Tibial nerve (tissue), 4 donors: ENCODE measurements at regions not wholly inside any gene's neighbourhood (a gene's known extent, or its start where the extent isn't known, plus 50 kb on each side); places are given as distances from the start of the nearest gene placed in this dataset.

Experiments
- DNase-seq, 2 donors: peaks; one replicate each; pipeline ENCODE4 v3.0.0-alpha.2; 2019; ENCODE audit warnings: low spot score in 2 of 2
- H3K27ac ChIP-seq, 4 donors: fragments of 200-600 bp; sonication (generic) in 3 of 4; one replicate each; pipeline ENCODE4 v1.5.1; 2017 to 2019; ENCODE audit warnings: mild to moderate bottlenecking in 1 of 4
- H3K27me3 ChIP-seq, 2 donors: fragments of 200-600 bp; sonication (generic) in 1 of 2; one replicate each; pipeline versions ENCODE4 v1.5.1 to v1.6.0; 2017 to 2019
- H3K36me3 ChIP-seq, 3 donors: fragments of 200-600 bp; sonication (generic); one replicate each; pipeline ENCODE4 v1.5.1; 2018 to 2019
- H3K4me1 ChIP-seq, 4 donors: fragments of 200-600 bp; sonication (generic) in 3 of 4; one replicate each; pipeline ENCODE4 v1.5.1; 2017 to 2019
- H3K4me3 ChIP-seq, 4 donors: fragments of 200-600 bp; sonication (generic) in 3 of 4; one replicate each; pipeline ENCODE4 v1.5.1; 2017 to 2019; ENCODE audit warnings: mild to moderate bottlenecking in 1 of 4, moderate library complexity in 1 of 4
- H3K9me3 ChIP-seq, 4 donors: fragments of 200-600 bp; sonication (generic) in 3 of 4; one replicate each; pipeline ENCODE4 v1.5.1; 2017 to 2019
- CTCF ChIP-seq, 5 experiments: fragments of 200-600 bp in 3 of 5; fragments of 450-650 bp in 2 of 5; sonication (generic) in 3 of 5; IDR thresholded peaks; one replicate each; pipeline ENCODE4 v1.5.1; 2016 to 2019; ENCODE audit warnings: antibody characterized with exemption in 5 of 5, mild to moderate bottlenecking in 3 of 5, moderate library complexity in 2 of 5
- EP300 ChIP-seq, 2 donors: sonication (generic); formaldehyde crosslinking; IDR thresholded peaks; one replicate each; pipeline ENCODE4 v1.6.1; 2017; ENCODE audit warnings: antibody characterized with exemption in 2 of 2, mild to moderate bottlenecking in 1 of 2
- POLR2A ChIP-seq, 2 donors: fragments of 450-650 bp; IDR thresholded peaks; one replicate each; pipeline ENCODE4 v1.6.1; 2017; ENCODE audit warnings: antibody characterized with exemption in 2 of 2, mild to moderate bottlenecking in 2 of 2, moderate library complexity in 2 of 2
- WGBS, 2 donors: methylation state at CpG; one replicate each; pipeline ENCODE4 v1.1.5; 2018; 5-methylcytosine and 5-hydroxymethylcytosine counted together

DNA sequence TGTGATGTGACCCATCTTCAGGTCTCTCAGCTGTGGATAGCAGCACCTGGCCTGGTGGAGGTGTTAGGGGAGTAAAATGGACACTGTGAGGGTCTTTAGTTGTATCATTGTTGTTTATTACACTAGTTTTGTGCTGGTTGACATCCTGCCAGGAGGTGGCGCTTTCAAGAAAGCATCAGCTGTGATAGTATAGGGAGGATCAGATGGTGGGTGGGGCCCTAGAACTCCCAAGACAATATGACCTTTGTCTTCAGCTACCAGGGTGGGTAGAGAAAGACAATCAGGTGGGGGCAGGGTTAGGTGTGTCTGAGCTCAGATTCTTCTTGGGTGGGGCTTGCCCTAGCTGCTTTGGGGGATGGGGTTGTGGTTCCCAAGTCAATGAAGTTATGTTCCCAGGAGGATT, 162.8 kb downstream of the PPP1R2C start:
- H3K36me3 ChIP-seq: no peaks in the 10 kb centered on the region
- WGBS, 2 donors: 50 to 100% methylated on average over 1 of the region's 1 CpG
- no peaks in the 10 kb centered on the region for H3K27me3 ChIP-seq
- H3K4me1 ChIP-seq: no peaks in the 10 kb centered on the region
- no peak for TF ChIP-seq CTCF (IDR thresholded peaks at IDR 0.05)
- no peak for TF ChIP-seq POLR2A (IDR thresholded peaks at IDR 0.05)
- no peak for TF ChIP-seq EP300 (IDR thresholded peaks at IDR 0.05)
- H3K27ac ChIP-seq: no peak overlapping the region
- no peaks in the 10 kb centered on the region for H3K9me3 ChIP-seq
- H3K4me3 ChIP-seq: no peak overlapping the region
- DNase-seq: no peak

DNA sequence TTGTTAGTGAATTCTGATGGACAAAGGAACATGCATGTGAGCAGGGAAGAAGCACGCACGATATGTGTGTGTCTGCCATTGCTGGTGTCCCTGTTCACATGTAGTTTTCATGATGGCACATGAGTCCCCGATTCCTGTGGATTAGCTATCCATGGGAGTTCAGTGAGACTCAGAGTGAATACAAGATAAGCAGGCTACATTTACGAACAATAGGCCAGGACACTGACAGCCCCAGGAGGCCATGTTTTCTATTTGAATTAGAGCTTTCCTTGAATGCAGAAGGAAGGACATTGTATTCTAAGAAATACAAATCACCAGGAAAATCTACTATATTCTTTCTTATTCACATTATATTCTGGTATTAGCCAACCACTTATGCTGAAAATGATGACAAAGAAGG, 171.4 kb downstream of the PPP1R2C start:
- WGBS, 2 donors: 84 to 95% methylated on average over 4 of the region's 4 CpGs
- no peak for DNase-seq
- TF ChIP-seq POLR2A (IDR thresholded peaks at IDR 0.05) (no peak), CTCF (IDR thresholded peaks at IDR 0.05) (no peak), EP300 (IDR thresholded peaks at IDR 0.05) (no peak)
- no peaks in the 10 kb centered on the region for H3K36me3 ChIP-seq
- H3K27me3 ChIP-seq: no peaks in the 10 kb centered on the region
- H3K4me3 ChIP-seq: no peak overlapping the region
- no peaks in the 10 kb centered on the region for H3K9me3 ChIP-seq
- no peak overlapping the region for H3K27ac ChIP-seq
- no peaks in the 10 kb centered on the region for H3K4me1 ChIP-seq

DNA sequence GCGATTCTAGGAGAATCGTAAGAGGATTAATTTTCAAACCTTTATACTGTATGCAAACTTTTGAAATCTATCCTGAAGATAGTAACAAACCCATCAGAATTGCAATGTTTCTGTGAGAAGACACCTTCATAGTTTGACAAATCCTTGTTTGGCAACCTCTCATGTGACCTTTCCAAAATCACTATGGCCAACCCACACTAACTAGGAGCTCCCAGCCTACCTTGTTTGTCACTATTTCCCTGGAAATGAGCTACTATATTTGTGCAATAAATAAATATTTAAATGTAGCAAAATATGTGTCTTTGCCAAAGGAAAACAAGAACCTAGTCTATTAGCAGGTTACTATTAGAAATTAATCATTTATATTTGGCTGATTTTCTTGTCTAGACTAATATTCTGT, 173.7 kb downstream of the PPP1R2C start:
- H3K4me1 ChIP-seq: no peaks in the 10 kb centered on the region
- H3K4me3 ChIP-seq: no peak overlapping the region
- 93 to 100% methylated on average over 2 of the region's 2 CpGs for WGBS, 2 donors
- no peaks in the 10 kb centered on the region for H3K36me3 ChIP-seq
- DNase-seq: no peak
- no peaks in the 10 kb centered on the region for H3K9me3 ChIP-seq
- TF ChIP-seq POLR2A (IDR thresholded peaks at IDR 0.05) (no peak), CTCF (IDR thresholded peaks at IDR 0.05) (no peak), EP300 (IDR thresholded peaks at IDR 0.05) (no peak)
- no peaks in the 10 kb centered on the region for H3K27me3 ChIP-seq
- H3K27ac ChIP-seq: no peak overlapping the region

- no peak for TF ChIP-seq EP300 (IDR thresholded peaks at IDR 0.05)
- TF ChIP-seq POLR2A (IDR thresholded peaks at IDR 0.05): no peak
- no peak for TF ChIP-seq CTCF (IDR thresholded peaks at IDR 0.05)
- 88 to 89% methylated on average over 2 of the region's 2 CpGs for WGBS, 2 donors
- no peak for DNase-seq
- no peak overlapping the region for H3K4me3 ChIP-seq
- no peaks in the 10 kb centered on the region for H3K4me1 ChIP-seq
- H3K27me3 ChIP-seq: no peaks in the 10 kb centered on the region
- no peaks in the 10 kb centered on the region for H3K9me3 ChIP-seq
- H3K36me3 ChIP-seq: no peaks in the 10 kb centered on the region
- H3K27ac ChIP-seq: no peak overlapping the region
Observed at GRCh38 chrX:42603016-42603415, 174.9 kb downstream of the PPP1R2C start.

DNA sequence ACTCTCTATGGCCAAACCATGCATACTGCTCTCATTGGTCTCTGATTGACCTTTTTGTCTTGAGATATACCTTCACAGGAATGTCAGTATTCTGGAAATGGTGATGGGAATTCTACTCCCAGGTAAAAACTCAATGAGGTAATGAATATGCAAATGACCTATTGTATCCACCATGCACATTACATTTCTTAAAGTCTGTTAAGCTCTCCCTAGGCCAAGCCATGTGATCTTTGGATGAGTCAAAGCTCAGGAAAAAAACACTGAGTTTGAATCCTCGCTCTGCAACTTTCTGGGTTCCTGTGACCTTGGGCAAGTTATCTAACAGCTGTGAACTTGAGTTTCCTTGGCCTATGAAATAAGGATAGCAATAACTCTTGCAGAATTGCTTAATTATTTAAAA, 175.4 kb downstream of the PPP1R2C start:
- 74 to 80% methylated on average over 1 of the region's 1 CpG for WGBS, 2 donors
- no peaks in the 10 kb centered on the region for H3K27me3 ChIP-seq
- no peaks in the 10 kb centered on the region for H3K9me3 ChIP-seq
- no peaks in the 10 kb centered on the region for H3K36me3 ChIP-seq
- TF ChIP-seq POLR2A (IDR thresholded peaks at IDR 0.05) (no peak), EP300 (IDR thresholded peaks at IDR 0.05) (no peak), CTCF (IDR thresholded peaks at IDR 0.05) (no peak)
- no peak for DNase-seq
- no peak overlapping the region for H3K4me3 ChIP-seq
- no peaks in the 10 kb centered on the region for H3K4me1 ChIP-seq
- H3K27ac ChIP-seq: no peak overlapping the region
